ENCODE measurements at regions not wholly inside any gene's neighbourhood (a gene's known extent, or its start where the extent isn't known, plus 50 kb on each side); places are given as distances from the start of the nearest gene placed in this dataset.
"Not testable (repeated sequence)": the region's sequence is repeated elsewhere in the genome, so short reads cannot be mapped to it uniquely, and the experiment has no call there.

- Mint-ChIP-seq H3K9me3 (ENCODE audit: low read depth, unreplicated experiment) (peaks cover 2% of the 10 kb centered on the region), H3K27me3 (ENCODE audit: unreplicated experiment) (no peaks in the 10 kb centered on the region), H3K27ac (ENCODE audit: unreplicated experiment) (no peak overlapping the region), H3K4me1 (ENCODE audit: low read depth, unreplicated experiment) (no peaks in the 10 kb centered on the region), H3K4me3 (ENCODE audit: low read depth, unreplicated experiment) (no peak overlapping the region), H3K36me3 (ENCODE audit: insufficient read depth, unreplicated experiment) (no peaks in the 10 kb centered on the region)
- BruUV-seq (replicated peaks) = no TSS peak
- CTCF ChIA-PET = interaction anchor here (0.6 kb wide), 1 partner anchor 102 kb away, joined by 3 read pairs; no protein-coding TSS in a partner anchor
- no peak for TF ChIP-seq CTCF (IDR thresholded peaks at IDR 0.05; ENCODE audit: unreplicated experiment)
- no peak for DNase-seq
- intact Hi-C loops (cut with micrococcal nuclease; ENCODE audit: unreplicated experiment) = no loop called here
Measured at GRCh38 chrX:122134291-122134690, 1049.8 kb upstream of the GRIA3 start.

GRCh38 chrX:122135070-122135469 lies 1049.0 kb upstream of the GRIA3 start:
- no peak overlapping the region for H3K27ac Mint-ChIP-seq (ENCODE audit: unreplicated experiment)
- CTCF ChIA-PET = no interaction called here
- TF ChIP-seq CTCF (IDR thresholded peaks at IDR 0.05; ENCODE audit: unreplicated experiment) = no peak

GRCh38 chrX:122140219-122140618 lies 1043.9 kb upstream of the GRIA3 start:
- intact Hi-C loops (cut with micrococcal nuclease; ENCODE audit: unreplicated experiment); H3K4me1 Mint-ChIP-seq (ENCODE audit: low read depth, unreplicated experiment); H3K36me3 Mint-ChIP-seq (ENCODE audit: insufficient read depth, unreplicated experiment); CTCF ChIA-PET; H3K27ac Mint-ChIP-seq (ENCODE audit: unreplicated experiment); H3K4me3 Mint-ChIP-seq (ENCODE audit: low read depth, unreplicated experiment); DNase-seq; BruUV-seq (replicated peaks); H3K9me3 Mint-ChIP-seq (ENCODE audit: low read depth, unreplicated experiment); H3K27me3 Mint-ChIP-seq (ENCODE audit: unreplicated experiment): not testable (repeated sequence)

More at GRCh38 chrX:122135070-122135469, 1049.0 kb upstream of the GRIA3 start:
- Mint-ChIP-seq H3K36me3 (ENCODE audit: insufficient read depth, unreplicated experiment) (no peaks in the 10 kb centered on the region), H3K27me3 (ENCODE audit: unreplicated experiment) (no peaks in the 10 kb centered on the region), H3K9me3 (ENCODE audit: low read depth, unreplicated experiment) (peaks cover 2% of the 10 kb centered on the region), H3K4me3 (ENCODE audit: low read depth, unreplicated experiment) (no peak overlapping the region), H3K4me1 (ENCODE audit: low read depth, unreplicated experiment) (no peaks in the 10 kb centered on the region)
- intact Hi-C loops (cut with micrococcal nuclease; ENCODE audit: unreplicated experiment) = no loop called here
- BruUV-seq (replicated peaks) = no TSS peak
- DNase-seq = no peak

- Mint-ChIP-seq H3K9me3 (ENCODE audit: low read depth, unreplicated experiment) (peaks cover 2% of the 10 kb centered on the region), H3K27me3 (ENCODE audit: unreplicated experiment) (no peaks in the 10 kb centered on the region), H3K36me3 (ENCODE audit: insufficient read depth, unreplicated experiment) (no peaks in the 10 kb centered on the region), H3K4me1 (ENCODE audit: low read depth, unreplicated experiment) (no peaks in the 10 kb centered on the region), H3K27ac (ENCODE audit: unreplicated experiment) (no peak overlapping the region), H3K4me3 (ENCODE audit: low read depth, unreplicated experiment) (no peak overlapping the region)
- CTCF ChIA-PET = no interaction called here
- TF ChIP-seq CTCF (IDR thresholded peaks at IDR 0.05; ENCODE audit: unreplicated experiment) = no peak
- intact Hi-C loops (cut with micrococcal nuclease; ENCODE audit: unreplicated experiment) = no loop called here
- no peak for DNase-seq
- no TSS peak for BruUV-seq (replicated peaks)
Measured at GRCh38 chrX:122154019-122154418, 1030.1 kb upstream of the GRIA3 start.

- intact Hi-C loops (cut with micrococcal nuclease; ENCODE audit: unreplicated experiment) = no loop called here
- no TSS peak for BruUV-seq (replicated peaks)
- H3K36me3 Mint-ChIP-seq (ENCODE audit: insufficient read depth, unreplicated experiment) = no peaks in the 10 kb centered on the region
- CTCF ChIA-PET = no interaction called here
- DNase-seq = no peak
- no peaks in the 10 kb centered on the region for H3K27me3 Mint-ChIP-seq (ENCODE audit: unreplicated experiment)
- no peak overlapping the region for H3K4me3 Mint-ChIP-seq (ENCODE audit: low read depth, unreplicated experiment)
- H3K4me1 Mint-ChIP-seq (ENCODE audit: low read depth, unreplicated experiment) = no peaks in the 10 kb centered on the region
- no peaks in the 10 kb centered on the region for H3K9me3 Mint-ChIP-seq (ENCODE audit: low read depth, unreplicated experiment)
- no peak for TF ChIP-seq CTCF (IDR thresholded peaks at IDR 0.05; ENCODE audit: unreplicated experiment)
- H3K27ac Mint-ChIP-seq (ENCODE audit: unreplicated experiment) = no peak overlapping the region
Measured at GRCh38 chrX:122168241-122168640, 1015.8 kb upstream of the GRIA3 start.
